ENCODE measurements at regions not wholly inside any gene's neighbourhood (a gene's known extent, or its start where the extent isn't known, plus 50 kb on each side); places are given as distances from the start of the nearest gene placed in this dataset.

GRCh38 chr6:14750059-14750661 lies 495.7 kb upstream of the JARID2 start:
- no peak for DNase-seq

- no peak for DNase-seq
These were observed 494.2 kb upstream of the JARID2 start for GRCh38 chr6:14751645-14752175.

- no peak for DNase-seq
These were observed 490.9 kb upstream of the JARID2 start for GRCh38 chr6:14754751-14755513.

GRCh38 chr6:14756340-14756739 lies 489.5 kb upstream of the JARID2 start:
- DNase-seq = no peak

GRCh38 chr6:14757014-14757413 lies 488.9 kb upstream of the JARID2 start:
- DNase-seq = no peak

- DNase-seq = no peak
These were observed 488.5 kb upstream of the JARID2 start for GRCh38 chr6:14757418-14757817.

GRCh38 chr6:14758421-14759081 lies 487.3 kb upstream of the JARID2 start:
- DNase-seq = no peak

- DNase-seq = no peak
These were observed 485.7 kb upstream of the JARID2 start for GRCh38 chr6:14759976-14760672.

GRCh38 chr6:14762077-14762476 lies 483.8 kb upstream of the JARID2 start:
- DNase-seq = no peak

- DNase-seq = no peak
These were observed 482.7 kb upstream of the JARID2 start for GRCh38 chr6:14763139-14763538.

- no peak for DNase-seq
These were observed 482.3 kb upstream of the JARID2 start for GRCh38 chr6:14763616-14764015.

- DNase-seq = no peak
These were observed 480.8 kb upstream of the JARID2 start for GRCh38 chr6:14765106-14765505.

GRCh38 chr6:14765721-14766390 lies 480.0 kb upstream of the JARID2 start:
- no peak for DNase-seq

GRCh38 chr6:14766391-14766994 lies 479.4 kb upstream of the JARID2 start:
- DNase-seq = no peak

GRCh38 chr6:14767226-14767625 lies 478.6 kb upstream of the JARID2 start:
- DNase-seq = no peak

GRCh38 chr6:14770040-14770439 lies 475.8 kb upstream of the JARID2 start:
- DNase-seq = no peak

- DNase-seq = no peak
These were observed 475.3 kb upstream of the JARID2 start for GRCh38 chr6:14770572-14770971.

GRCh38 chr6:14771016-14771415 lies 474.9 kb upstream of the JARID2 start:
- DNase-seq = no peak

GRCh38 chr6:14772188-14772587 lies 473.7 kb upstream of the JARID2 start:
- no peak for DNase-seq

GRCh38 chr6:14775528-14775927 lies 470.3 kb upstream of the JARID2 start:
- no peak for DNase-seq

GRCh38 chr6:14776307-14776706 lies 469.6 kb upstream of the JARID2 start:
- no peak for DNase-seq
